ENCODE measurements at regions not wholly inside any gene's neighbourhood (a gene's known extent, or its start where the extent isn't known, plus 50 kb on each side); places are given as distances from the start of the nearest gene placed in this dataset.
A peak's percentile ranks its signal among the peaks of the same experiment; 100 is the strongest.
"Not testable (repeated sequence)": the region's sequence is repeated elsewhere in the genome, so short reads cannot be mapped to it uniquely, and the experiment has no call there.

DNA sequence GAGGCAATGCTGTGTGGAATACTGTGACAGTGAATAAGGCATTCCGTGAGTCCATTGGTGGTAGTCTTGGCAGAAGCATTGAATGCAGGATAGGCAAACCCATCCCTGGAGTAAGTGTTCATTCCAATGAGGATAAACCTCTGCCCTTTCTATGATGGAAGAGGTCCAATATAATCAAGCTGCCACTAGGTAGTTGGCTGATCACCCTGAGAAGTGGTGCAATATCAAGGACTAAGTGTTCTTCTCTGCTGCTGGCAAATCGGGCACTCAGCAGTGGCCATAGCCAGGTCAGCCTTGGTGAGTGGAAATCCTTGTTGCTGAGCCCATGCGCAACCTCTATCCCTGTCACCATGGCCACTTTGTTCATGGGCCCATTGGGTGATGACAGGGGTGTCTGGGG is 70.1 kb downstream of the FBXO4 start:
- no peak for DNase-seq

GRCh38 chr5:42001673-42002072 is 76.6 kb downstream of the FBXO4 start:
- no peak for DNase-seq

- not testable (repeated sequence) for DNase-seq
Measured at GRCh38 chr5:42003852-42004251, 78.8 kb downstream of the FBXO4 start.

DNA sequence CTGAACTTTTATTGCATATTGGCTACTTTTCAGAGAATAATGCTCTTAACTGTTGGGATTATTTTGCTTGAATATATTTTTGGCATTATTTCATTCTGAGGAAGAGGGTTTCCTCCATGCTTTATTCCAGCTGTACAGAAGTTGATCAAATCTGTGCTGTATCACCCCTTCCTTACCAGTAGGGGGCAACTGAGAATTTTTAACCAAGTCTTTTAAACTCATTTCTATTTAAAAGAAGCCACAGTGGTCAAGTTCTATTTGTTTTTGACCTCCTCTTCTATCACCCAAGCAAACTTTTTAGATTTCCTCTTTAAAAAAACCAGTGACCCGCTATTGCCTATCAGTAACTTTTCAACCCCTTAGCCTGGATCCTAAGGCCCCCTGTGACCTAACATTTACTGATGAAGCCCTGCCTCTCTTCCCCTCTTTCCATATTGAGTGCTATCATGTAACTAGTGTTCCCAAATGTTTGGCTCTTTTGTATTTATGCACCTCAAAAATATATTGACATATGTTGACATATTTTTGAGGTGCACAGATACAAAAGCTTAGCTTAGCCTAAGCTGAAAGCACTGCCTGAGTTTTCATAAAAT is 80.6 kb downstream of the FBXO4 start:
- DNase-seq: peak; percentile 0

DNA sequence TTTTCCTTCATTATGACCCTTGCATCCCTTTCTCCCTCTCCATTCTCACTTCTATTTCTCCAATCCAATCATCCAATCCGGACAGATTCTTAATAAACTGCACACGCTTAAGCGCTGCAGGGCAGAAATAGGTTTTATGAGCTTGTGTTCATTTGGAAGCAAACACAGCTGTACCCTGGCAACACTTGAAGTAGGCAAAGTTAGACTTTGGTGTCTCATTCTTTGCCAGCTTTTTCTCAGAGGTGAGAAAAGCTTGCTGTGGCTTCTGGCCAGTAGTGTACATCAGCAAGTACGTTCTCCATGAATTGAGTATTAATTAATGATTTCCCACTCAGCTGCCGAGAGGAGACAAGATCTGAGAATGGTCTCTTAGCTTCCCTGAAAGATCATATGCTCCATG is 88.5 kb downstream of the FBXO4 start:
- no peak for DNase-seq

DNA sequence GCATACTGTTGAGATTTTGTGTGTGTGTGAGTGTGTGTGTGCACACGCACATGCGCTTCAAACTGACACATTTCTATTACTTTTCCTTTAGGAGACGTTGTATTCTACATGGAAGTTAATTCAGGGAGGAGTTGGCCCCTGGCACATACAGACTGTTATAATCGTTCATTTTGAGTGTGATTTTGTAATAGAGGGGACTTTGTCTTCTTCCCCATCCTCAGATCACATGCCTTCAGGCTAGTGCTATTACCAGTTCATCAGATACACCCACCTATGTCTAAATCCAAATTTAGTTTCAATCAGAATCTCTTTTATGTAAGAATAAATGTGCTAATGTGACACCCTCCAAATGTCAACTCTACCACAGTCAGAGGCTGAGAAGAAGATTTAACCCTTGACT is 90.2 kb downstream of the FBXO4 start:
- DNase-seq: no peak

GRCh38 chr5:42015681-42016080 is 90.6 kb downstream of the FBXO4 start:
- no peak for DNase-seq

- no peak for DNase-seq
Measured at GRCh38 chr5:42020788-42021530, 95.9 kb downstream of the FBXO4 start.

DNA sequence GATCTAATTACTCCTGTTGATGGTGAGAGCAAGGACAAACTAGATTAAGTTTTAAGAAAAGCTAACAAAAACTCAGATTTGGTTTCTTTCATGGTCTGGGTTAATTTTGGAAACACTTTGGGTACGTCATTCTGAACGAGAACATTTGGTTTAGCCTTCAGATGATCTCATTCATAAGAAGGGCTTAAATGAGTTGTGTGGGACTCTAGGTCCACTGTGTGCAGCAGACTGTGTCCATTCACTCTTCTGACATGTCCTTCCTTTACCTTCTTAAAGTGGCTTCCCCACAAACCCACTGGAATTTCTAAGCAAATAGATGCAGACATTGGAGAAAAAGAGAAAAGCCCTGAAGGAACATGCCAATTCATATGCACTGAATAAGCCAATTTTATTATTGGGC is 96.8 kb downstream of the FBXO4 start:
- DNase-seq: no peak

- no peak for DNase-seq
Measured at GRCh38 chr5:42022383-42022972, 97.4 kb downstream of the FBXO4 start.

GRCh38 chr5:42026446-42026845 is 101.4 kb downstream of the FBXO4 start:
- DNase-seq: no peak

- DNase-seq: no peak
Measured at GRCh38 chr5:42032137-42032536, 107.1 kb downstream of the FBXO4 start.

- no peak for DNase-seq
Measured at GRCh38 chr5:42035526-42035925, 110.4 kb downstream of the FBXO4 start.

- DNase-seq: no peak
Measured at GRCh38 chr5:42036379-42036778, 111.3 kb downstream of the FBXO4 start.

- no peak for DNase-seq
Measured at GRCh38 chr5:42037379-42037932, 112.4 kb downstream of the FBXO4 start.

- DNase-seq: no peak
Measured at GRCh38 chr5:42043400-42043799, 118.3 kb downstream of the FBXO4 start.

DNA sequence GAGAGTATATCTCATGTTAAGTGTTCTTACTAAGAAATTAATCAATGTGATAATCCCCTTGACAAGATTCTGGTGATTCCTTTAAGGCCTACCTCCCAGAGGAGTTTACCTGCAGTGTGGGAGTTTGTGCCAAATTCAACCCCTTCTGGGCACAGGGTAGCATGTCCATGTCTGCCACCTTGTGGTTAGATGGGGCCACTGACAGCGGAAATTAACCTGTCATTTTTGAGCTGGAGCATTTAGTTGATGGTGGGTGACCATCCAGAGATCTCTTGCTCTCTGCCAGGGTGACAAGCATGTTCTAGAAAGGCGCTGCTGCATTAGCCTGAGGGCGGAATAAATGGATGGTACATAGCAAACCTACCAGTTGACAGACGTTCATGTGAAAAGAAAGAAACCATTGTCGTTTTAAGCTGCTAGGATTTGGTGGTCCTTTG is 132.2 kb downstream of the FBXO4 start:
- peak; percentile 33 for DNase-seq

GRCh38 chr5:42059291-42059690 is 134.2 kb downstream of the FBXO4 start:
- no peak for DNase-seq

- DNase-seq: no peak
Measured at GRCh38 chr5:42059778-42060464, 134.8 kb downstream of the FBXO4 start.

- no peak for DNase-seq
Measured at GRCh38 chr5:42061121-42061520, 136.0 kb downstream of the FBXO4 start.

- DNase-seq: no peak
Measured at GRCh38 chr5:42064821-42065220, 139.7 kb downstream of the FBXO4 start.

DNA sequence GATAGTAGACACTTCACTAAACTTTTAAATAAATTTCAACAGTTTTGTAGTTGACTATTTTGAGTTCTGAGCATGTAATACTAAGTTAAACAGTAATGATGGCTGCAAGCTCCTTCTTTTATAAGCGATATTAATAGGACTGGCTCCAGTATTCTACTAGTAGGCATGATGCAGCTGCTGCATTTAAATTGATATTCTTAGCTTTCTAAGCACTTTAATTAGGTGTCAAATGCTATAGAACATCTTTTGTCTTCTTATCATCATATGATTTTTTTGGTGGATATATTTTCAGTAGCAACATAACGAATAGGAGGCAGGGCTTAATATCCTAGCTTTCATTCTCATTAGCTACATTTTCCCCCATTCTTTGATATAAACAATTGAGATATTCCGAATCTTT is 141.1 kb downstream of the FBXO4 start:
- no peak for DNase-seq

DNA sequence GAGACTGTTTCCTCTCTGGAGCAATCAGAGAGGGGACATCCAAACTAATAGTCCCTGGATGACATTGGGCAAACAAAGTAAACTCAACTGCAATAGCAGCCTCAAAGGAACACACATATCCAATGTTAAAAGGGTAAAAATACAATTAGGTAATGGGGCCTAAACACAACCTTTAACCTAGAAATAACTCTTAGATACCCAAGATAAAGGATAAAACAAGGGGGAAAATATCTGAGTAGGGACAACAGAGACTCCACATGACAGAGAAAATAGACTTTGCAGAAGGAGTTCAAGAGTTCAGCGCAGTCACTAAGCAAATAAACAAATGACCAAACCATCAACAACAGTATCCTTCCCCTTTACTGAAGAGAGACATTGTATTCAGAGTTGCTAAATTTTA is 149.3 kb downstream of the FBXO4 start:
- DNase-seq: no peak

- no peak for DNase-seq
Measured at GRCh38 chr5:42089705-42090104, 164.6 kb downstream of the FBXO4 start.

All from NCI-H510A treated with DMSO at 0.1 percent for 48 hours (cell line).